ENCODE measurements at regions not wholly inside any gene's neighbourhood (a gene's known extent, or its start where the extent isn't known, plus 50 kb on each side); places are given as distances from the start of the nearest gene placed in this dataset.

DNA sequence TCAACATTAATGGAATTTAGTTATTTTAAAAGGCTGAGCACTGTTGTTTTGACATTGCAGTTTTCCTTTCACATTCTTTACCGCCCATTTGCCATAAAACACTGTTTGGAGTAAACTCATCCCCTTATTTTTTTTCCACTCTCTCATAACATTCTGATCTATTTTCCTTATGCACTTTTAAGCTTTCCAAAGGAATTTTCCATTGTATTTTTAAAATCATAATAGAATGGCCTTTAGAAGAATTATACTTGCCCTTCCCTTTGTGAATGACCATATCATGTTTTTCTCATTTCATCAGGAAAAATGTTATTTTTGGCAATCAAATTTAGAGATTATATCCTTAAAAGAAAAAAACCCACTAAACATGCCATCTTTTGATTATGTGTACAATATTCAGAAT, 1074.2 kb downstream of the STIM2 start:
- no peaks in the 10 kb centered on the region for H3K9me3 ChIP-seq (ENCODE audit: low read depth, low read length)
- TF ChIP-seq CTCF (IDR thresholded peaks at IDR 0.05; ENCODE audit: extremely low read depth, low read depth, low read length), result no peak
- H3K4me2 ChIP-seq (ENCODE audit: insufficient read depth, low read length), result no peak overlapping the region
- no peak overlapping the region for H2AFZ ChIP-seq (ENCODE audit: low read length)
- H3K4me3 ChIP-seq (ENCODE audit: insufficient read depth, low read length), result no peak overlapping the region
- H4K20me1 ChIP-seq (ENCODE audit: insufficient read depth, low read length), result no peaks in the 10 kb centered on the region
- no peak for DNase-seq (ENCODE audit: insufficient read length, low spot score, missing footprints)
- H3K27ac ChIP-seq (ENCODE audit: low read depth, low read length), result no peak overlapping the region
- no peaks in the 10 kb centered on the region for H3K79me2 ChIP-seq (ENCODE audit: insufficient read depth, low read length)
- H3K36me3 ChIP-seq (ENCODE audit: insufficient read depth, low read length), result no peaks in the 10 kb centered on the region
- no peaks in the 10 kb centered on the region for H3K27me3 ChIP-seq (ENCODE audit: insufficient read depth, low read length)
- H3K4me1 ChIP-seq (ENCODE audit: insufficient read depth, low read length), result no peaks in the 10 kb centered on the region

DNA sequence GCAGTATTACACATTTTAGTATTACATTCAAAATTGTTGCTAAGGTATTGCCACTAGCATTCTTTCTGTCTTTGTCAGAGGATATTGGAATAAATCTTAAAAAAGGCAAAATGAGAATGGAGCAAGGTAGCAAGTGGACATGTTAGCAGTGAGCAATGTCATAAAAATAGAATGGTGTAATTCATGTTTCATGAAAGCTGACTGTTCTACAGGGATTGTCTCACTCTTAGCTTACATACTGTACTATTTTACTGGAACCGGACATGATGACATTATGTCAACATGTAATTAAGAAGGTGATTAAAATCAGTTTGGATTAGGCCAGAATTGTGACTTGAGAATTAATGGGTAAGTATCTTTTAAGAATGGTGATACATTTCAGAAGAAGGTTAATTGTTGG, 1086.2 kb downstream of the STIM2 start:
- H3K9me3 ChIP-seq (ENCODE audit: low read depth, low read length), result no peaks in the 10 kb centered on the region
- H3K79me2 ChIP-seq (ENCODE audit: insufficient read depth, low read length), result no peaks in the 10 kb centered on the region
- no peak overlapping the region for H2AFZ ChIP-seq (ENCODE audit: low read length)
- H3K27me3 ChIP-seq (ENCODE audit: insufficient read depth, low read length), result no peaks in the 10 kb centered on the region
- DNase-seq (ENCODE audit: insufficient read length, low spot score, missing footprints), result no peak
- no peak overlapping the region for H3K4me2 ChIP-seq (ENCODE audit: insufficient read depth, low read length)
- no peaks in the 10 kb centered on the region for H4K20me1 ChIP-seq (ENCODE audit: insufficient read depth, low read length)
- no peaks in the 10 kb centered on the region for H3K36me3 ChIP-seq (ENCODE audit: insufficient read depth, low read length)
- H3K4me3 ChIP-seq (ENCODE audit: insufficient read depth, low read length), result no peak overlapping the region
- no peak overlapping the region for H3K27ac ChIP-seq (ENCODE audit: low read depth, low read length)
- H3K4me1 ChIP-seq (ENCODE audit: insufficient read depth, low read length), result no peaks in the 10 kb centered on the region
- TF ChIP-seq CTCF (IDR thresholded peaks at IDR 0.05; ENCODE audit: extremely low read depth, low read depth, low read length), result no peak

DNA sequence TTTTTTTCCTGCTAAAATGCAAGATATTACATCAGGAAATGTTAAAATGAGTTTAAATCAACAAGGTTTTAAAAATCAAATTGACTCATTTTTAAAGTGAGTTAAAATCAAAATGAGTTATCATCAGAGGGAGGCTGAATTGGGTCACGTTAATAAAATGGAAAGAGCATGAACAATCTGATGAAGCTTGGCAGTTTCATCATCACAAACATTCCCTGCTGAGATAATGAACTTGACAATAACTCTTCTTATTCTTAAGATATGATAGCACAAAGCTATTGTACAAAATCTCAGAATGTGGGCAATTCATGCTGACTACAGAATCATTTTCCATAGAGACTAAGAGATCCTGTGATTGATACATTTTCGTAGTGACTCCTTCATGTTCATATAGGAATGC, 1086.7 kb downstream of the STIM2 start:
- H4K20me1 ChIP-seq (ENCODE audit: insufficient read depth, low read length), result no peaks in the 10 kb centered on the region
- no peak for TF ChIP-seq CTCF (IDR thresholded peaks at IDR 0.05; ENCODE audit: extremely low read depth, low read depth, low read length)
- no peak overlapping the region for H2AFZ ChIP-seq (ENCODE audit: low read length)
- no peaks in the 10 kb centered on the region for H3K79me2 ChIP-seq (ENCODE audit: insufficient read depth, low read length)
- no peak overlapping the region for H3K4me3 ChIP-seq (ENCODE audit: insufficient read depth, low read length)
- no peak overlapping the region for H3K27ac ChIP-seq (ENCODE audit: low read depth, low read length)
- H3K9me3 ChIP-seq (ENCODE audit: low read depth, low read length), result no peaks in the 10 kb centered on the region
- DNase-seq (ENCODE audit: insufficient read length, low spot score, missing footprints), result no peak
- no peaks in the 10 kb centered on the region for H3K27me3 ChIP-seq (ENCODE audit: insufficient read depth, low read length)
- H3K36me3 ChIP-seq (ENCODE audit: insufficient read depth, low read length), result no peaks in the 10 kb centered on the region
- no peaks in the 10 kb centered on the region for H3K4me1 ChIP-seq (ENCODE audit: insufficient read depth, low read length)
- H3K4me2 ChIP-seq (ENCODE audit: insufficient read depth, low read length), result no peak overlapping the region

DNA sequence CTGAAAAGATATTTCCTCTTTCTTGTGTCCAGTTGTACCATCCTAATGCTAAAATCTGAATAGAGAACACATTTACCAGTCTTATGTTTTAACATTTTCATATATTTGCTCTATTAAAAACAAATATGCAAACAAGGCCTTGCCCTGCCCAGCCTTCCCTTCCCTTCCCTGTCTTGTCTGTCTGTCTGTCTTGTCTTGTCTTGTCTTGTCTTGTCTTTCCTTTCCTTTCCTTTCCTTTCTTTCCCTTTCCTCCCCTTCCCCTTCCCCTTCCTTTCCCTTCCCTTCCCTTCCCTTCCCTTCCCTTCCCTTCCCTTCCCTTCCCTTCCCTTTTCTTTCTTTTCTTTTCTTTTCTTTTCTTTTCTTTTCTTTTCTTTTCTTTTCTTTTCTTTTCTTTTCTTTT, 1103.5 kb downstream of the STIM2 start:
- H3K9me3 ChIP-seq (ENCODE audit: low read depth, low read length), result no peaks in the 10 kb centered on the region
- no peaks in the 10 kb centered on the region for H3K27me3 ChIP-seq (ENCODE audit: insufficient read depth, low read length)
- H3K36me3 ChIP-seq (ENCODE audit: insufficient read depth, low read length), result no peaks in the 10 kb centered on the region
- no peak for TF ChIP-seq CTCF (IDR thresholded peaks at IDR 0.05; ENCODE audit: extremely low read depth, low read depth, low read length)
- H3K27ac ChIP-seq (ENCODE audit: low read depth, low read length), result no peak overlapping the region
- no peak overlapping the region for H3K4me2 ChIP-seq (ENCODE audit: insufficient read depth, low read length)
- H2AFZ ChIP-seq (ENCODE audit: low read length), result no peak overlapping the region
- no peak overlapping the region for H3K4me3 ChIP-seq (ENCODE audit: insufficient read depth, low read length)
- no peaks in the 10 kb centered on the region for H4K20me1 ChIP-seq (ENCODE audit: insufficient read depth, low read length)
- DNase-seq (ENCODE audit: insufficient read length, low spot score, missing footprints), result no peak
- H3K4me1 ChIP-seq (ENCODE audit: insufficient read depth, low read length), result no peaks in the 10 kb centered on the region
- H3K79me2 ChIP-seq (ENCODE audit: insufficient read depth, low read length), result no peaks in the 10 kb centered on the region
